Caco-2 (cell line): ENCODE measurements at regions not wholly inside any gene's neighbourhood (a gene's known extent, or its start where the extent isn't known, plus 50 kb on each side); places are given as distances from the start of the nearest gene placed in this dataset.

Experiments
- BruUV-seq: library from RNA; stranded (reverse); fragments of 400-500 nt; replicated peaks from 2 replicates; lab custom pipeline; 2021; lab: Mats Ljungman, UMichigan
- CTCF ChIA-PET: fragments of 300-600 bp; sonication (Branson Sonifier 250); formaldehyde crosslinking; loops from one replicate; lab custom pipeline; 2022; ENCODE audit warnings: antibody characterized with exemption; lab: Charles Lee
- POLR2A ChIA-PET: fragments of 300-600 bp; sonication (Branson Sonifier 250); formaldehyde crosslinking; loops from one replicate; lab custom pipeline; 2022; ENCODE audit warnings: antibody characterized with exemption; lab: Charles Lee
- DNase-seq, 2 experiments: peaks; one replicate each; pipeline versions ENCODE4 v3.0.0 to v3.0.0-alpha.2; 2020 to 2022
- H3K27me3 ChIP-seq: replicated peaks from 2 replicates; pipeline ENCODE4 v1.6.0; 2011; ENCODE audit warnings: low read length; ENCODE audit not compliant: control insufficient read depth, insufficient read depth
- H3K36me3 ChIP-seq: 2 replicates; pipeline ENCODE4 v1.5.1; 2011; ENCODE audit warnings: low read length; ENCODE audit not compliant: control insufficient read depth, insufficient read depth
- H3K4me1 ChIP-seq: fragments of 250-450 bp; sonication (Bioruptor Pico); 2 replicates; pipeline ENCODE4 v1.5.1; 2020; ENCODE audit warnings: mild to moderate bottlenecking
- H3K4me3 ChIP-seq: 2 replicates; pipeline ENCODE4 v1.5.1; 2011; ENCODE audit warnings: low read depth, mild to moderate bottlenecking, control low read depth, low read length
- H3K9me3 ChIP-seq: fragments of 250-450 bp; sonication (Bioruptor Pico); 2 replicates; pipeline ENCODE4 v1.5.1; 2020; ENCODE audit warnings: mild to moderate bottlenecking, moderate library complexity
- H3K27ac Mint-ChIP-seq: one replicate; pipeline ENCODE4 v1.8.0; 2022; ENCODE audit warnings: mixed read lengths; ENCODE audit not compliant: unreplicated experiment
- H3K27me3 Mint-ChIP-seq: one replicate; pipeline ENCODE4 v1.8.0; 2022; ENCODE audit warnings: mixed read lengths; ENCODE audit not compliant: insufficient read depth, unreplicated experiment
- H3K36me3 Mint-ChIP-seq: one replicate; pipeline ENCODE4 v1.8.0; 2022; ENCODE audit warnings: mild to moderate bottlenecking, mixed read lengths; ENCODE audit not compliant: insufficient read depth, unreplicated experiment
- H3K4me1 Mint-ChIP-seq: one replicate; pipeline ENCODE4 v1.8.0; 2022; ENCODE audit warnings: low read depth, mixed read lengths; ENCODE audit not compliant: unreplicated experiment
- H3K4me3 Mint-ChIP-seq: one replicate; pipeline ENCODE4 v1.8.0; 2022; ENCODE audit warnings: mild to moderate bottlenecking, moderate library complexity, mixed read lengths; ENCODE audit not compliant: unreplicated experiment
- H3K9me3 Mint-ChIP-seq: one replicate; pipeline ENCODE4 v1.8.0; 2022; ENCODE audit warnings: mixed read lengths; ENCODE audit not compliant: unreplicated experiment
- intact Hi-C: fragments of 100-400 bp; cut with micrococcal nuclease; formaldehyde crosslinking; loops from one replicate; pipeline ENCODE4 v1.10.0; 2022; ENCODE audit not compliant: unreplicated experiment
- TF ChIP-seq, protein P1 (sequence below), 2 experiments: fragments of 200-600 bp in 1 of 2; IDR thresholded peaks; 1 replicate in 1 of 2; 2 replicates in 1 of 2; pipeline versions ENCODE4 v1.5.1 to v1.8.0; 2011 to 2022; ENCODE audit warnings: antibody characterized with exemption in 1 of 2, control low read depth in 1 of 2, inconsistent platforms in 1 of 2, low read depth in 1 of 2, low read length in 1 of 2, mild to moderate bottlenecking in 1 of 2, moderate library complexity in 1 of 2; ENCODE audit not compliant: insufficient read depth in 1 of 2, severe bottlenecking in 1 of 2, unreplicated experiment in 1 of 2

GRCh38 chr1:65066419-65066765, 81.6 kb upstream of the AK4 start:
- POLR2A ChIA-PET: no interaction called here
- Mint-ChIP-seq H3K27me3 (no peaks in the 10 kb centered on the region), H3K4me3 (peak overlapping the region; percentile 85), H3K27ac (peak overlapping the region; percentile 66), H3K4me1 (peaks cover 13% of the 10 kb centered on the region), H3K9me3 (no peaks in the 10 kb centered on the region), H3K36me3 (peaks cover 12% of the 10 kb centered on the region)
- BruUV-seq: no TSS peak
- H3K27me3 ChIP-seq: no peaks in the 10 kb centered on the region
- H3K4me3 ChIP-seq: peak overlapping the region; percentile 56
- intact Hi-C loops: loop anchor here (5.0 kb wide), 1 partner anchor 81 kb away; the partner anchor contains the start of gene AK4
- no peak for DNase-seq
- no peaks in the 10 kb centered on the region for H3K4me1 ChIP-seq
- H3K36me3 ChIP-seq: no peaks in the 10 kb centered on the region
- H3K9me3 ChIP-seq: no peaks in the 10 kb centered on the region
- CTCF ChIA-PET: interaction anchor here (0.9 to 1.0 kb wide), 2 partner anchors 82 to 142 kb away, joined by 3 to 4 read pairs; partner anchors contain the start of gene AK4
- TF ChIP-seq, protein P1, sequence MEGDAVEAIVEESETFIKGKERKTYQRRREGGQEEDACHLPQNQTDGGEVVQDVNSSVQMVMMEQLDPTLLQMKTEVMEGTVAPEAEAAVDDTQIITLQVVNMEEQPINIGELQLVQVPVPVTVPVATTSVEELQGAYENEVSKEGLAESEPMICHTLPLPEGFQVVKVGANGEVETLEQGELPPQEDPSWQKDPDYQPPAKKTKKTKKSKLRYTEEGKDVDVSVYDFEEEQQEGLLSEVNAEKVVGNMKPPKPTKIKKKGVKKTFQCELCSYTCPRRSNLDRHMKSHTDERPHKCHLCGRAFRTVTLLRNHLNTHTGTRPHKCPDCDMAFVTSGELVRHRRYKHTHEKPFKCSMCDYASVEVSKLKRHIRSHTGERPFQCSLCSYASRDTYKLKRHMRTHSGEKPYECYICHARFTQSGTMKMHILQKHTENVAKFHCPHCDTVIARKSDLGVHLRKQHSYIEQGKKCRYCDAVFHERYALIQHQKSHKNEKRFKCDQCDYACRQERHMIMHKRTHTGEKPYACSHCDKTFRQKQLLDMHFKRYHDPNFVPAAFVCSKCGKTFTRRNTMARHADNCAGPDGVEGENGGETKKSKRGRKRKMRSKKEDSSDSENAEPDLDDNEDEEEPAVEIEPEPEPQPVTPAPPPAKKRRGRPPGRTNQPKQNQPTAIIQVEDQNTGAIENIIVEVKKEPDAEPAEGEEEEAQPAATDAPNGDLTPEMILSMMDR (IDR thresholded peaks at IDR 0.05; ENCODE audit: insufficient read depth in 1 of 2, low read depth in 1 of 2, low read length in 1 of 2, severe bottlenecking in 1 of 2, unreplicated experiment in 1 of 2): no peak

DNA sequence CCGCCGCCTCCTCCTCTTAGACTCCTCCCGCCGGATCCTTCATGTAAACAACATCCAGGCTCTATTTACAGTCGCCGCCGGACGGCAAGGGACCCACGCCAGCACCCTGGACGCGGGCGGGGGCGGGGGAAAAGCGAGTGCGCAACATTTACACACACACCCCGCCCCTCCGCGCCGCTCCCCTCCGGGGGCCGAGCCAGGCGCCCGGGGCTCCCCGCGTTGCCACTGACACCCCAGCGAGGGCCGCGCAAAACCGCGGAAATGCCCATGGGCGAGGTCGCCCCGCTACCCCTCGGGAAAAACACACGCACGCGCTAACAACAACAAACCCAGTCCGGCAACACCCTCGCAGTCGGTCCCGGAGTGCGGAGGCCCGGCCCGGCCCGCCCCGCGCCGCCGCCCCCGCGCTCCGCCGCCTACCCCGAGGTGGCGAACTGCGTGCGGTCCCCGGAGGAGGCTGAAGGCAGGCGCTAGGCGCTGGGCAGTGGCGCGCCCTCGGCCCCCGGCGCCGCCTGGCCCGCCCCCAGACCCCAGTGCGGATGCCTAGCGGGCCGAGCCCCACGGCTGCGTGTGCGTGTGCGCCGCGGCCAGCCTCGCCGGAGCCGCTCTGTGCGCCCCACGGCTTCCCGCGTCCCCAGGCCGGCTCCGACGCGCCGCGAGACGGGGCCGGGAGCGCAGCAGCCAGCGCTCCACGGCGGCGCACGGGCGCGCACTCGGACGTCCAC, 81.1 kb upstream of the AK4 start:
- CTCF ChIA-PET: no interaction called here

GRCh38 chr1:65067491-65068201, 80.4 kb upstream of the AK4 start:
- Mint-ChIP-seq H3K36me3 (peaks cover 12% of the 10 kb centered on the region), H3K27me3 (no peaks in the 10 kb centered on the region), H3K4me3 (peak overlapping the region; percentile 80), H3K4me1 (peaks cover 13% of the 10 kb centered on the region), H3K27ac (peak overlapping the region; percentile 91), H3K9me3 (no peaks in the 10 kb centered on the region)
- TSS peak; percentile 89 for BruUV-seq
- Histone ChIP-seq H3K4me1 (no peaks in the 10 kb centered on the region), H3K9me3 (no peaks in the 10 kb centered on the region), H3K27me3 (no peaks in the 10 kb centered on the region), H3K36me3 (no peaks in the 10 kb centered on the region), H3K4me3 (peak overlapping the region; percentile 56)
- intact Hi-C loops: loop anchor here (5.0 kb wide), 1 partner anchor 80 kb away; the partner anchor contains the start of gene AK4
- ChIA-PET POLR2A (no interaction called here), CTCF (no interaction called here)
- TF ChIP-seq, protein P1 (IDR thresholded peaks at IDR 0.05; ENCODE audit: insufficient read depth in 1 of 2, low read depth in 1 of 2, low read length in 1 of 2, severe bottlenecking in 1 of 2, unreplicated experiment in 1 of 2): no peak
- DNase-seq: peak; percentile 53 to 54

More for the DNA sequence above, 81.1 kb upstream of the AK4 start:
- Histone ChIP-seq H3K4me3 (peak overlapping the region; percentile 56), H3K36me3 (no peaks in the 10 kb centered on the region), H3K9me3 (no peaks in the 10 kb centered on the region), H3K4me1 (no peaks in the 10 kb centered on the region), H3K27me3 (no peaks in the 10 kb centered on the region)
- H3K27me3 Mint-ChIP-seq: no peaks in the 10 kb centered on the region
- TF ChIP-seq, protein P1 (IDR thresholded peaks at IDR 0.05; ENCODE audit: insufficient read depth in 1 of 2, low read depth in 1 of 2, low read length in 1 of 2, severe bottlenecking in 1 of 2, unreplicated experiment in 1 of 2): no peak
- BruUV-seq: no TSS peak
- H3K9me3 Mint-ChIP-seq: no peaks in the 10 kb centered on the region
- H3K4me1 Mint-ChIP-seq: peaks cover 13% of the 10 kb centered on the region
- intact Hi-C loops: loop anchor here (5.0 kb wide), 1 partner anchor 80 kb away; the partner anchor contains the start of gene AK4
- H3K36me3 Mint-ChIP-seq: peaks cover 12% of the 10 kb centered on the region
- POLR2A ChIA-PET: no interaction called here
- peak; percentile 55 to 58 for DNase-seq
- peak overlapping the region; percentile 85 for H3K4me3 Mint-ChIP-seq
- H3K27ac Mint-ChIP-seq: peak overlapping the region; percentile 91
